GM19452 (cell line): ENCODE measurements at regions not wholly inside any gene's neighbourhood (a gene's known extent, or its start where the extent isn't known, plus 50 kb on each side); places are given as distances from the start of the nearest gene placed in this dataset.
"Not testable (repeated sequence)": the region's sequence is repeated elsewhere in the genome, so short reads cannot be mapped to it uniquely, and the experiment has no call there.

Experiments used
- ATAC-seq: cut with Tn5 transposase; IDR thresholded peaks from one replicate; pipeline ENCODE4 v1.9.1; 2021; ENCODE audit not compliant: unreplicated experiment

- no peak for ATAC-seq
These were observed 189.4 kb downstream of the WNT5A start for GRCh38 chr3:55297706-55298105.

- no peak for ATAC-seq
These were observed 189.9 kb downstream of the WNT5A start for GRCh38 chr3:55297245-55297644.

- no peak for ATAC-seq
These were observed 190.3 kb downstream of the WNT5A start for GRCh38 chr3:55296791-55297190.

GRCh38 chr3:55296030-55296429, 191.1 kb downstream of the WNT5A start:
- ATAC-seq: no peak

- no peak for ATAC-seq
These were observed 192.5 kb downstream of the WNT5A start for GRCh38 chr3:55294557-55294956.

GRCh38 chr3:55292360-55292759, 194.7 kb downstream of the WNT5A start:
- ATAC-seq: no peak

- ATAC-seq: no peak
These were observed 198.4 kb downstream of the WNT5A start for GRCh38 chr3:55288657-55289056.

GRCh38 chr3:55286693-55287092, 200.4 kb downstream of the WNT5A start:
- ATAC-seq: no peak

GRCh38 chr3:55285156-55285555, 201.9 kb downstream of the WNT5A start:
- ATAC-seq: no peak

GRCh38 chr3:55283441-55283925, 203.6 kb downstream of the WNT5A start:
- ATAC-seq: no peak

GRCh38 chr3:55282994-55283393, 204.1 kb downstream of the WNT5A start:
- no peak for ATAC-seq

- ATAC-seq: no peak
These were observed 215.0 kb downstream of the WNT5A start for GRCh38 chr3:55272031-55272645.

- ATAC-seq: no peak
These were observed 215.6 kb downstream of the WNT5A start for GRCh38 chr3:55271549-55271948.

- ATAC-seq: no peak
These were observed 216.1 kb downstream of the WNT5A start for GRCh38 chr3:55270976-55271375.

GRCh38 chr3:55269636-55270035, 217.5 kb downstream of the WNT5A start:
- no peak for ATAC-seq

- no peak for ATAC-seq
These were observed 218.0 kb downstream of the WNT5A start for GRCh38 chr3:55269096-55269495.

GRCh38 chr3:55267206-55267930, 219.7 kb downstream of the WNT5A start:
- no peak for ATAC-seq

GRCh38 chr3:55264919-55265318, 222.2 kb downstream of the WNT5A start:
- ATAC-seq: no peak

- ATAC-seq: no peak
These were observed 234.2 kb downstream of the WNT5A start for GRCh38 chr3:55252921-55253320.

- ATAC-seq: not testable (repeated sequence)
These were observed 237.9 kb downstream of the WNT5A start for GRCh38 chr3:55249156-55249555.

- no peak for ATAC-seq
These were observed 239.4 kb downstream of the WNT5A start for GRCh38 chr3:55247666-55248065.

GRCh38 chr3:55246033-55246432, 241.1 kb downstream of the WNT5A start:
- no peak for ATAC-seq

- ATAC-seq: no peak
These were observed 241.8 kb downstream of the WNT5A start for GRCh38 chr3:55245351-55245750.
